RCC 7860 (cell line): ENCODE measurements at regions not wholly inside any gene's neighbourhood (a gene's known extent, or its start where the extent isn't known, plus 50 kb on each side); places are given as distances from the start of the nearest gene placed in this dataset.

Source experiments
- DNase-seq: peaks from one replicate; pipeline ENCODE4 v3.0.0-alpha.2; 2015; ENCODE audit warnings: low spot score
- FAIRE-seq: peaks from 2 replicates; lab custom pipeline; 2012; peaks lifted over from hg19 to GRCh38; lab: Jason Lieb, UNC

DNA sequence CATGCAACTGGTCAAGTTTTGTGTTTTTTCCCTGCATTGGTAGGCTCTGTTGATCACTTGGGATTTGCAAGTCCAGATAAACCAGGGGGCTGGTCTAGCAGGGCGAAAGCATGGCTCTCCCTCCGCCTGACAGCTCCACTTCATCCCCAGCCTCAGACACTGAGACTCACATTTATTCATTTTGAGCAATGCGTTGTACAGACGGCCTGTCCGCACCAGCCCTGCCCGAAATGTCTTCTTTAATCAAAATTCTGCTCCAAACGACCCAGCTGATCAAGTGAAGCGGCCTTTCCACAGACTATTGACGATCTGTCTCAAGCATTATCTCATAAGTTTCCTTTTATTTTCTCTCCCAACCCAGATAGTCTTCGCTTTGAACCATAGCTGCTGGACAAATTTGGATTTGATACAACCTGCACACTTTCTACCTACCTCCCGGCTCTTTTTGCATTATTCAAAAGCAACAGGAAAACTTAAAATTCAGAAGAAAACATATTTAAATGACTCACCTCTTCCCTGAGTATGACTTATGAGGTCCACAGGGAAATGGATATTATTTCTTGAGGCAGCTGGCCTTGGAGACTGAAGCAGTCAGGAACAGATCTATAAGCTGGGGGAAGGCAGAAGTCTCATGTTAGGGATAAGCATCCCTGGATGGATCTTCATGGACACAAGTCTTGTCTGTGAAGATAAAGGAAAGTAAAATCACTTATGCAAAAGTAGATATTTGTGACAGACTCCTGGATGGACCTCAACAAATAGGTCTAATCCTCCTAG, 498.9 kb upstream of the MGMT start:
- FAIRE-seq (no peak), DNase-seq (no peak)

DNA sequence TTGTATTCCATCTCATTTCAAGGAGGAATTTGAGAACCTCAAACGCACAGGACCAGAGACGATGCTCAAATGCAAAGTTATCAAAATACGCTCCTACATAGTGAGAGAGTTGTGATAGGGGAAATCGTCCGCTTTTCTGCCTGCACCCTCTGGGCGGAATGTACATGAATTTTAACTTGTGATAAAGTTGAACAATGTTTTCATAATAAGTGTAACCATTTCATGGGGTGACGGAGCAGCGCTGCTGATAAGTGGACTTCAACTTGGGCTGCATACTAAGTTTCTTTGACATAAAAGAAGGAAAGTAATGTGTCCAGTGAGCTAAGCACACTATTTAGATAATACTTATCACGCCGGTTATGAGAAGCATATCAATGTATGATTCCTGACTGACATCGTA, 497.5 kb upstream of the MGMT start:
- FAIRE-seq (no peak), DNase-seq (no peak)

DNA sequence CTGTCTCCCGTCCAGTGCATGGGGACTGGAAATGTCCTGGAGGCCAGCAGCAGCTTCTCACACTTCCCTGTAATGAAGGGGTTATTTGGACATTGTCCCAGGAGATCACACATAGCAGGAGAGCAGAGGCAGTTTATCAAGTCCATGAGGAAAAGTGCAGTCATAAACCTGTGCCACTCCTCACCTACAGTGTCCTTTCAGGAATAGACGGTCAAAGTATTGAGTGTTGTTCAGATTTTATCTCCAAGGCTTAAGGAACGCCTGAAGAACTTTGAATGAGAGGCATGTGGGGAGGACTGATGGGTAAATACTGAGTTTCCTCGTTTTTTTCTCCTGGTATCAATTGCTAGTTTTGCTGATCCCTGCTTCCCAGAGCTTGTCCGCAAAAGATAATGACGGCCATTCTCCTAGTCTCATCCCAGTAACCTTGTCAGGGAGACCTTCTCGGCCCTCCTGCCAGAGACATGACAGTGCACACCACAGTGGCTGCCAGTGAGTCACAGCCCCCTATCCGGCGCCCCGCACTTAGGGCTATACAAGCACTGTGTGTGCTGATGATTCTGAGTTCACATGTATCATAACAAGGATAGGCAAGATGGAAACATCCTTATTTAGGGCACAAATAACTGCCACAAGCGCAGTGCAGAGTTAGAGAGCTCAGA, 495.5 kb upstream of the MGMT start:
- DNase-seq (no peak), FAIRE-seq (no peak)

DNA sequence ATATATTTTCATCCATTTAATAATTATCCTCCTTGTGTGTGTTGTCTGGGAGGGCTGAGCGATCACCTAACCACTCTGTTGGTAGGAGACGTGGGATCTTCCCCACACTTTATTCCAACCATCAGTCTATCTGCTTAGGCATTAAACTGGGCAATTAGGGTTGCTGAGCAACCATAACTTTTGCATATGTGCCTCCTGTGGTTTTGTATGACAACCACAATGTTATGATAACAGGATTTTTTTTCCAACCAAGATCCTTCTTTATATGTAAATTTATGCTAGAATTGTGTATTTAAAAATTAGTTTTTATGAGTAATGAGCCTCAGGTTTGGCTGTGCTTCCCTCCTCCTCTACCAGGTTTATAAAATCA, 495.0 kb upstream of the MGMT start:
- no peak for DNase-seq
- FAIRE-seq: no peak

DNA sequence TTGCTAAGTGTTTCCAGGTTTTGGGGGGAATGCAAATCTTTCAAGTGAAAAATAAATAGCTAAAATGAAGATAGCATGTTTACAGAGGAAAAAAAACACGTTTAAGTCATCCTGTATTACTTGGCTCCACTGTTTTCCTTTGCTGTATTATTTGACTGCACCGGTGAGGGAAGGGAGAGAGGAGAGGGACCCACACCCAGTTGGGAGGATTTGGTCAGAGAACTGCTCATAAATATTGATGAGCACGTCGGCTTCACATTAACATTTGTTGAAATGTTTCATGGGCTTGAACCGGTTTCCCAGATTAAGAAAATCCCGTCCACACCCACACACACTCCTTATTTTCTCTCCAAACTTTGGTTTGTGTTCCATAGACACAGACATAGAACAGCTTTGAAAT, 493.8 kb upstream of the MGMT start:
- DNase-seq (no peak), FAIRE-seq (no peak)

DNA sequence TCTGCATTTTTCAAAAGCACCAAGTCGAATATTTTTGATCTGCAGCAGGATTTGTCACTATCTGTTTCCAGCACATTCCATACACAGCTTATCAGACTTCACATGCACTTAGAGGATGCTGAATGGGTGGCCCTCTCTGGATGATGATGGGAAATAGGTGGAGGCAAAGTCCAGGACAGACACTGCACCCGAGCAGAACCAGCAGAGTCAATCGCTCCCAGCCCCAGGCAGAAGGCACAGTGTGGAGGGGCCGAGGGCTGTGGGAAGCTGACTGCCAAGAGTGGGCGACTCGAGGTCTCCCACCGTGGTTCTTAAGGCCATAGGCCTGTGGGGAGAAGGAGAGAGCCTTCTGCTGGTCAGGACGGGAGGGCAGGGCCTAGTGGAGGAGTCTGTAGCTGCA, 490.2 kb upstream of the MGMT start:
- DNase-seq: no peak
- no peak for FAIRE-seq

DNA sequence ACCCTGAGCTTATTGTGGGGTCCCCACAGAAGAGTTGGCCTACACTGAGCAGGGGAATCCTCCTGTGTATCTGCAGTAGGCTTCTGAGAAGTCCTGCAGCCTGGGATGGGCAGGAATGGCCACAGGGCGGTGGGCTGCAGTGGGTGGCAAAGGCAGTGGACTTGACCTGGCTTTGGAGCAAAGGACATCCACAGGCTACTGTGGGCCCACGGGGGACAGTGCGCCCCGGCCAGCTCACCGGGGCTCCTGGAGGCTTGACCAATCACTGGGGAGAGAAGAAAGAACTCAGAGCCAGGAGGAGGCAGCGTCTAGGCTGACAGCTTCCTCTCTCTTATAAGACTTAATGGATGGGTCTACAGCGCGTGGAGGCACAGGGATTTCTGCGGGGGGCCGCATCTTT, 488.8 kb upstream of the MGMT start:
- no peak for DNase-seq
- no peak for FAIRE-seq

DNA sequence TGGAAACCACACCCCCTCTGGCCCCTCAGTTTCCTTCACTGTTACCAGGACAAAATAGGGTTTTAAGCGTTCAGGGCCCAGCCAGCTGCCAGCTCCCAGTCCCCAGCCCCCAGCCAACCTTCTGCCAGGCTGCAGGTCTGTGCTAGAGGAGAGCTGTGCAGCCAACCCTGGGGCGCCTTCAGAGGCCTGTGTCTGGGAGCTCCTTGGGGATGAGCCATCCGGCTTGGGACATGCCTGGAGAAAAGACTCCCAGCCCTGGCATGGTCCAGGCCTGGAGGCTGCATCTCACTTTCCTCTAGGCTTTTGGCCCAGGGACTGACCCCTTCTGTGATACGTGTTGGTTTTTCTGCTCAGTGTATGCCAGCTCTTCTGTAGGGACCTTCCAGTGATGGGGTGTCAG, 487.6 kb upstream of the MGMT start:
- FAIRE-seq (no peak), DNase-seq (no peak)

DNA sequence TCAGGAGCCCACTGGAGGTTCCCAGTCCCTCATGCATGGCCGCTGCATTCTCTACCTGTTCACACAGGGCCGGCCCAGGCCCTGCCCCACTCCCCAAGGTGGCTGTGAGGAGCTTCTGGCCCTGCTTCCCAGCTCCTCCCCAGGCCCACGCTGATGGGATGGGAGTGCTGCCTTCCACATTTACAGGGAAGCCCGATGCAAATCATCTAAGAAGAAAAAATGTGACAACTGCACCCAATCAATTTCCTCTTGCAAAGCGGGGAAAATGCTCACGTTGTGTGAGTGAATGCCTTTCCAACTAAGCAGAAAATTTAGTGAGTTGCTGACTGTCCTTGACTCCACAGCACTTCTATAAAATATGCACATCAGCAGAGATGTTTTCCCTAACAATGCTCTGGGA, 485.8 kb upstream of the MGMT start:
- DNase-seq (no peak), FAIRE-seq (no peak)

DNA sequence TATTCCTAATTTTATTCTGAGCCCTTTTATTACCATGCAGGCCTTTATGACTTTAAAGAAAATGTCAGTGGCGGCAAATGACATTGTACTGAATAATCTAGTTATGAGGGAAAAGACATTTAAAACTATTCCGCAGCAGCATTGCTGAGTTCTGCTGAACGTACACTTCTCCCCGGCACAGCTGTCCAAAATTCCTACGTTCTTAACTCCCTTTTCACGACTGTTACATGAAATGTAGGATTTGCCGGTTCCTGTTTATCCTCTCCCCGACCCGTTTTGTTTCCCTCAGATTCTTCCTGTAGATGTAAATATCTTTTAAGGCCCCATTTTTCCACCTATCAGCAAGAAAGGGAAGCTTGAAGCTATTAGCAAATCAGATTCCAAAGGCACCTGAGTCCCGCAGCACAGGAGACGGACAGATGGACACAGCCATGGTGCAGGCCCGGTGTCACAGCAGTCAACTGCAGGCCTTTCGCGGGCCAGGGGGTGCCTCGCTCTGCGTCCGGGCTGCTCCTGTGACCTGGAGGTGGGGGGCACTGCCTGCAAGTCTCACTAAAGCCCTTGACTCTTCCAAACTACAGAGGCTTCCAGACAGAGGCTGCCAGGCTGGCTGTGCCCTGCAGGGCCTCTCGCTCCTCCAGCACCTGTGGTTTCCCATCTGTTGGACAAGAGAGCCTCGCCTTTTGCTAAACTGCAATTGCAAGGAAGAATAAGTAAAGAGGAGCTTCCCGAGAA, 485.0 kb upstream of the MGMT start:
- DNase-seq: no peak
- FAIRE-seq: no peak

DNA sequence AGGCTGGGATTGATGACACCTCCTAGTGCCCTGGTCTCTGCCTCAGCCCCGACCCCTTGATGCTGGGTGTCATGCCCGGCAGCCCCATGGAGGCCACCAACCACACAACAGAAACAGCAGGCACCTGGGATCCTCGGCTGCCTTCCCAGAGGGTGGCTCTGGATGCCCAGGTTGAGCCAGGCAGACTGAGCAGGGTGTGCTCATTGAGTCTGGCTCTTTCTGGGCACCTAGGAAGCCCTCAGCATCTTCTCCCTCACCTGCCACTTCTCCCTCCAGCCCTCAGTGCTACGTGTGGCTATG, 484.5 kb upstream of the MGMT start:
- DNase-seq (no peak), FAIRE-seq (no peak)

DNA sequence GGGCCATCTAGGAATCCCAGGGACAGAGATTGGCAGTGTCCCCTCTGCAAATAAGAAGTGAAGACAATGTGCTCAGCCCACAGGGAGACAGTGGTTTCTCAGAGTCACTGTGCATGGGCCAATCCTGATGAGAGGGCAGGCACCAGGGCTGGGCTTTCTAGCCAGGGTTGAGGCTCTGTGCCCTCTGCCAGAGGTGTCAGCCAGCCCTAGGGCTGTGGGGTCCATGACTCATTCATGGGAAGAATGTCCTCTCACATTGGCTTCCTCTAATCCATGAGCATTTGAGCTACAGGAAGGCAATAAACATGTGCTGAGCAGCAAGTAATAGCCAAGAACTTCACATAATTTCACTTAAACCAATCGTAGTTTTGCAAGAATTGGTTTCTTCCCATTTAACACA, 482.0 kb upstream of the MGMT start:
- no peak for DNase-seq
- FAIRE-seq: no peak

DNA sequence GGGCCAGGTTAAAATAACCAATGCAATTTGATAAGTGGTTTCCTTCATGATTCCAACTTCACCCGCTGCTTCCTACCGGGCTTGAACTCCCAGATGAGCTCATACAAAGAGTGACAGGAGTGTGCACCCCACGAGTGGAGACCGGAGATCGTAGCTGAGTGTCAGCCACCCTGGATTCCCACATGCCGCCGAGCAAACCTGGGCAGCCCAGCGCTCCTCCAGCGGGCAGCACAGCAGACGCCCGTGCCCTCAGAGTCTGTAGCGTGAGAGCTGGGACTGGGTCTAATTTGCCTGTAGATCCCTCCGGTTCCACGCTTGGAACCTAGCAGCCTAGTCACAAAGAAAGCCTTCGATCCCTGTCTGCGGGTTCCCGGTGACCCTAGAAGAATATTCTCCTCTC, 476.1 kb upstream of the MGMT start:
- no peak for DNase-seq

DNA sequence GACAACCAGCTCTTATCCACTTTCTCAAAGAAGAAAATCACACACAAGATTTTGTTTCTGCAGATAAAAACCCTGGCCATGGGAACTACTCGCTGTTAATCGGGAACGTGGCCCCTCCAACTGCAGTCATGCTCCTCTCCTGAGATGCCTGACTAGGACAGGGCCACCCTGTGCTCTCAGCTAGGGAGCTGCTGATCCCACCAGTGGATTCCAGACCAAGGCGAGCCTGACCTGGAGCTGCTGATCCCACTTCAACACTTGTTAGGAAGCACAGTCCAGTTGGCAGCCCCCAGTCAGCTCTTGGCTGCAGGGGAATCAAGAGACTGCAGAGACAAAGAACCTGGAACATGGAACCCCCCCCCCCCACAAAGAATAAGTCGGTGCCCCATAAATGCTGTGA, 474.3 kb upstream of the MGMT start:
- no peak for DNase-seq
- no peak for FAIRE-seq

More for the DNA sequence above, 476.1 kb upstream of the MGMT start:
- no peak for FAIRE-seq

DNA sequence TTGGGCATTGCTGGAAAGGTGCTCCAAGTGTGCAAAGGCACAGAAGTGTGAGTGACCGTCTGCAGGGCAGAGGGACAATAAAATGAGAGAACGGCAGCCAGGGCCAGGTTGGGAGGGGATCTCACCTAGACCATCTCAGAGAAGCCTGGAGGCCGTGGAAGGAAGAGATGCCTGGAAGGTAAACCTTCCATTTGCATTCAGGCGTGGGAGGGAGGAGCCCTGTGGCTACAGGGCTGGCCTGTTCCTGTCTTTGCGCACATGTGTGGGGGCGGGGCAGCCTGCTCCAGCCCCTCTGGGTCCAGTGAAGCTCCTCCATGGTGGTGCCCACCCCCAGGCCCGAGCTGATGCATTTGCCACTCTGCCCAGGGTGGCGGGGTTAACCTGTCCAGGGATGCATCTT, 473.6 kb upstream of the MGMT start:
- DNase-seq (no peak), FAIRE-seq (no peak)

DNA sequence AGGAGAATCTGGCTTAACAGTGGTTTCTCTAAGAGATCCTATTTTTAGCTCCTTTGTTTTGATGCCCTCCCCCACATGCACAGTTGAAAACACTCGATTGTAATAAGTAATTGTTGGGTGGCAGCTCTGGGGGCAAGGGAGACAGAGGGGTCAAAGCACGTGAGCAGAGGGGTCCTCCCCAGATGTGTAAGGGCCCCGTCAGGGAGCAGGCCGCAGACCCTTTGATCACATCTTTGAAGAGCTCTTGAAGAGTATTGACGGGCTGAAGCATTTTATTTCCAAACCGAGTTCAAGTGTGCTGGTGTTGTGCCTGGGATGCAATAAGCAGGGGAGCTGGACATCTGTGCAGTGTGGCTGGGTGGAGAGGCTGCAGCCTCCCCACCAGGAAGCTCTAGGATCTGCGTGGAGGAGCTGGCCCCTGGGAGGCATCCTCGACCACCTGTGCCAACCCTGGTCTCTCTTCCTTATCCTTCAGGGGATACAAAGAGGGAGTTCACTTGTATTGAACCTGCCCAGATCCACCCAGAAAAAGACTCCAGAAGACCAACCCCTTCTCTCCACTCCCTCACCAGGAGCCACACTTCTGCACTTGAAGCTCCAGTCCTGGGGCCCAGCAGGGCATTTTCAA, 473.0 kb upstream of the MGMT start:
- no peak for DNase-seq
- no peak for FAIRE-seq

DNA sequence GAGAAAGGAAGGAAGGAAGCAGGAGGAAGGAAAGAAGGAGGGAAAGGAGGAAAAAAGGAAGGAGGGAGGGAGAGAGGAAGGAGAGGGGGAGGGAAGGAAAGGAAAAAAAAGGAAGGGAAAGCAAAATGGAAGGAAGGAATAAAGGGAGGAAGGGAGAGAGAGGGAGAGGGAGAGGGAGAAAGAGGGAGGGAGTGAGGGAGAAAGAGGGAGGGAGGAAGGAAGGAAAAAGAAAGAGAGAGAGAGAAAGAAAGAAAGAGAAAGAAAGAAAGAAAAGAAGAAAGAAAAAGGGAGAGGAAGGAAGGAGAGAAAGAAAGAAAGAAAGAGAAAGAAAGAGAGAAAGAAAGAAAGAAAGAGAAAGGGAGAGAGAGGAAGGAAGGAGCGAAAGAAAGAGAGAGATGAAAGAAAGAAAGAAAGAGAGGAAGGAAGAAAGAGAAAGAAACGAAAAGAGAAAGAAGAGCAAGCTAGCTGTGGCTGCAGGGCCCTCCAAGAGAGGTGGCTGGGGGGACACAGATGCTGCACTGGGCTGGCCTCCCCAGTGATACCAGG, 472.4 kb upstream of the MGMT start:
- DNase-seq (no peak), FAIRE-seq (no peak)

DNA sequence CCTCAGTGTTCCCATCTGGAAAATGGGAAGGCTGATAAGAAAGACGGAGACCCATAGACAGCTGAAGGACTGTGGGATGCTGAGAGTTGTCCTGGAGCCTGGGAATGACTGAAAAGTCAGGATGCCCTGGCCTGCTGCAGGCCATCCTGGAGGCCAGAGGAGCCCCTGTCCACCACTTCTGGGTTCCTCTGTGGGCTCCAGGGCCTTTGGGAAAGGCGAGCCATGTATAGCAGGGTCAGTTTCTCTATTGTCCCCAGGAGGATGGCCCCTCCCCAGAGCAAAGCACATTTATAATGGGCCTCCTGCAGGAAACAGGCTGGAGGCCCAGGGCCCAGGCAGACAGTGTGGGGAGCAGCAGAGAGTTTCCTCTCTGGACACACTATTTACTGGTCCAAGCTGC, 471.4 kb upstream of the MGMT start:
- DNase-seq (no peak), FAIRE-seq (no peak)

DNA sequence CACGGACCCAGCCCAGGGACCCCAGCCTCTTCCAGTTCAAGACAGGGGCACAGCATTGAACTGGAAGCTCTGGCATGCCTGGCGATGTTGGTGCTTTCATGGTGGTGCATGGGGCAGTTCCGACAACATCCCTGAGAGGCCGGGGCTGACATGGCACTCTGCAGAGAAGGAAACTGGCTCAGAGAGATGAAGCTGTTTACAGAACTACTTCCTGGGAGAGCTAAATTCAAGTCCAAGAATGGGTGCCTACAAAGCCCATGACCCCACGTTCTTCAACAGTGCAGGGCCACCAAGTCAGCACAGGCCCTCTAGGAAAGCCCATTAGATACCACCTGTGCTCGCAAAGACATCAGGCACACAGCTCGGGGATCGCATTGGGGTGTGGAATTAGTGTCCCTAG, 470.9 kb upstream of the MGMT start:
- no peak for DNase-seq
- no peak for FAIRE-seq

DNA sequence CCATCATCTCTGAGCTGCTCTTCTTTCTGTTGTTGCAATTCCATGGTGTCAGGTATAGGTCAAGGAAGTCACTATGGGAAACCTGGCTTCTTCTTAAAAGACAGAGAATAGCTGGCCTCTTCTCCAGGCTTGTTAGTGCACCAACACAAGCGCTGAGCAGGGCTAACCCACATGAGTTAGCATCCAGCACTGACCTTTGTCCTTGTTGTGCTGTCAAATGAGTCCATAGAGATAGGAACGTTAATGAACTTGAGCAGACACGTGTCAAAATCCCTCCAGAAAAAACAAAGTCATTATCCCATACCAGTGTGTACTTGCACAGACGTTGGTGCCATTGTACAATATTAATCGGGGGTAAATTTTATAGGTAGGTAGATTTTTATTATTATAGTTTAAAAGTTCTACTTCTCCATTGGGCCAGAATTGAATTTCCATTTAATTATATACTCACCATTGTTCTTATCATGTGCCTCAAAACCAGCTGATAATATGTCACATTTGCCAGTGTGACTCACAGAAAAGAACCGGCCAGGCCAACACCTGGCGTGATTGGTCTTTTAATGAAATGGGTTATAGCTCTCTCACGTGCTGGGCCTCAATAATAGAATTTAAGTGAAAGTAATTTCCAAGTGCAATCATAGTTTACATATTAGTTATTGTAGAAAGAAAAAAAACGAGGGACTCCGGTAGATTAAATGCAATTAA, 468.8 kb upstream of the MGMT start:
- DNase-seq (no peak), FAIRE-seq (no peak)

DNA sequence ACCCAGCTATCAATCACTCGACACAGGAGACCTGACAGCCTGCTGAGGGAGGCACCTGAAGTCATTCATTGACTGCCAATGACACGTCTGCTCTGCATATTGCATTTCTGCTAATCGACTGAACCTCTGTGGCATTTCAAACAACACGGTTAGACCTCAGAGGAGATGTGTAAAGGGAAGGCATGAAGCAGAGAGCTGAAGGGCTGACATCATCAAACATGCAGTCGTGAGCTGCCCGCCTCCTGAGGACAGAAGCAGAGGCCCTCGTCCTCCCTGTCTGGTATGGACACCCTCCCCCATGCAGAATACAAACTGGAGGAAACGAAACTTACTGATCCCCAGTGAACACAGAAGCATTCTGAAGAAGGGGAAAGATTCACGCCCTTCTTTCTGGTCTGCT, 462.6 kb upstream of the MGMT start:
- no peak for FAIRE-seq

More for the DNA sequence above, 462.6 kb upstream of the MGMT start:
- no peak for DNase-seq
